ENCODE measurements at regions not wholly inside any gene's neighbourhood (a gene's known extent, or its start where the extent isn't known, plus 50 kb on each side); places are given as distances from the start of the nearest gene placed in this dataset.

DNA sequence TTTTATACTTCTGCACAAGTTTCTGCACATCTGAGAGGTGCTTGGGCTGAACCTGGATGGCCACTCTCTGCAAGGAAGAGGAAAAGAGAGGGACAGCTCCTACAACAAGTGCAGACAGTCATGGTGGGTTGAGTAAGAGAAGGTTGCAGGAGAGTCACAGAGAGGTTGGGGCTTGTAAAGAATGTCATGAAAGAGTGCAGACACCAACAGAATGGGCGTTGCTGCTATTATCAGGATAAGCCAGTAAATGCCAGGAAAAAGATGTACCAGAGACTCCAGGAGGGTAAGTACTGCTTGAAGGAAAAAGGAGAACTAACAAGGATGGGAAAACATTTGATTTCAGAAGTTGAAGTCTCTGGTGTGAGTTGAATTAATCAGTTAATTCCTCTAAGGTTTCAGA lies 77.8 kb upstream of the NRP1 start:
- TF ChIP-seq, protein P1, sequence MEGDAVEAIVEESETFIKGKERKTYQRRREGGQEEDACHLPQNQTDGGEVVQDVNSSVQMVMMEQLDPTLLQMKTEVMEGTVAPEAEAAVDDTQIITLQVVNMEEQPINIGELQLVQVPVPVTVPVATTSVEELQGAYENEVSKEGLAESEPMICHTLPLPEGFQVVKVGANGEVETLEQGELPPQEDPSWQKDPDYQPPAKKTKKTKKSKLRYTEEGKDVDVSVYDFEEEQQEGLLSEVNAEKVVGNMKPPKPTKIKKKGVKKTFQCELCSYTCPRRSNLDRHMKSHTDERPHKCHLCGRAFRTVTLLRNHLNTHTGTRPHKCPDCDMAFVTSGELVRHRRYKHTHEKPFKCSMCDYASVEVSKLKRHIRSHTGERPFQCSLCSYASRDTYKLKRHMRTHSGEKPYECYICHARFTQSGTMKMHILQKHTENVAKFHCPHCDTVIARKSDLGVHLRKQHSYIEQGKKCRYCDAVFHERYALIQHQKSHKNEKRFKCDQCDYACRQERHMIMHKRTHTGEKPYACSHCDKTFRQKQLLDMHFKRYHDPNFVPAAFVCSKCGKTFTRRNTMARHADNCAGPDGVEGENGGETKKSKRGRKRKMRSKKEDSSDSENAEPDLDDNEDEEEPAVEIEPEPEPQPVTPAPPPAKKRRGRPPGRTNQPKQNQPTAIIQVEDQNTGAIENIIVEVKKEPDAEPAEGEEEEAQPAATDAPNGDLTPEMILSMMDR (IDR thresholded peaks at IDR 0.05; ENCODE audit: low read depth, low read length, poor library complexity, severe bottlenecking): no peak
- no peak for TF ChIP-seq EZH2phosphoT487 (IDR thresholded peaks at IDR 0.05; ENCODE audit: borderline replicate concordance, low read length)
